ENCODE measurements at regions not wholly inside any gene's neighbourhood (a gene's known extent, or its start where the extent isn't known, plus 50 kb on each side); places are given as distances from the start of the nearest gene placed in this dataset.

DNA sequence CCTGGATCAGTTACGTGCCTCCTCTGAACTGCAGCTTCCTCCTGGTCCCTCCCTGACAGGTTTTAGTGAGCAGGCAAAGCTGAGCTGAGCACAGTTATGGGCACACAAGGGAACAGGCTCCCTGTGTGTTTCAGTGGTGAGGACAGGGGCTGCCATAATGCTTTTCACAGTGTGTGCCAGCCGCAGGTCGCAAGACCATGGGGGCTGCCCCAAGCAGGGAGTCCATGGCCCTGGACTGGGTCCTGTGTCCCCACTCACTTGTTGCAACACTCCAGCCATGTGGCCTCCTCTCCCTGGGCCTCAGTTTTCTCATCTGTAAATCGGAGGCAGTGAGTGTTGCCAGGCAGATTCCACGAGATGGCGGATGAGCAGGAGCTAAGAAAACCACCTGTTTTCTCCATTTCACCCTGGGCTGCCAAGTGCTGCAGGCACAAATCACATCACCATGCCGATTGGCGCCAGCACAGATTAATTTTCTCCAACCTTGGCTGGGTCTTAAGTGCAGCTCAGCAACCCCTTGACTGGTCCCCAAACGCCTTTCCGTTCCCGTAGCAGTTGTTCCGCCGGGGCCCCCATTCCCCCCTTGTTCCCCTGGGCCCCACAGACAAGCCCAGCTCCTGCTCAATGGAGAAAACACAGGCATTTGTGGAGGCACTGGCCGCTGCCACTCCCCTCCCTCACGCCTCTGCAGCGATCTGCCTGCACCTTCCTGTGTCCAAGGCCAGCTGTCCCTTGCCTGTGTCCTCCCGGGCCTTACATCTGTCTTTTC is 57.1 kb upstream of the NNAT start:
- H3K36me3 ChIP-seq = no peaks in the 10 kb centered on the region
- no peaks in the 10 kb centered on the region for H3K4me1 ChIP-seq
- TF ChIP-seq, protein P1, sequence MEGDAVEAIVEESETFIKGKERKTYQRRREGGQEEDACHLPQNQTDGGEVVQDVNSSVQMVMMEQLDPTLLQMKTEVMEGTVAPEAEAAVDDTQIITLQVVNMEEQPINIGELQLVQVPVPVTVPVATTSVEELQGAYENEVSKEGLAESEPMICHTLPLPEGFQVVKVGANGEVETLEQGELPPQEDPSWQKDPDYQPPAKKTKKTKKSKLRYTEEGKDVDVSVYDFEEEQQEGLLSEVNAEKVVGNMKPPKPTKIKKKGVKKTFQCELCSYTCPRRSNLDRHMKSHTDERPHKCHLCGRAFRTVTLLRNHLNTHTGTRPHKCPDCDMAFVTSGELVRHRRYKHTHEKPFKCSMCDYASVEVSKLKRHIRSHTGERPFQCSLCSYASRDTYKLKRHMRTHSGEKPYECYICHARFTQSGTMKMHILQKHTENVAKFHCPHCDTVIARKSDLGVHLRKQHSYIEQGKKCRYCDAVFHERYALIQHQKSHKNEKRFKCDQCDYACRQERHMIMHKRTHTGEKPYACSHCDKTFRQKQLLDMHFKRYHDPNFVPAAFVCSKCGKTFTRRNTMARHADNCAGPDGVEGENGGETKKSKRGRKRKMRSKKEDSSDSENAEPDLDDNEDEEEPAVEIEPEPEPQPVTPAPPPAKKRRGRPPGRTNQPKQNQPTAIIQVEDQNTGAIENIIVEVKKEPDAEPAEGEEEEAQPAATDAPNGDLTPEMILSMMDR (IDR thresholded peaks at IDR 0.05 in 4 of 5, conservative IDR thresholded peaks at IDR 0.05 in 1 of 5) = no peak
- no peak for TF ChIP-seq POLR2A (IDR thresholded peaks at IDR 0.05)
- DNase-seq (no peak), ATAC-seq (no peak)
- H3K9me3 ChIP-seq = no peaks in the 10 kb centered on the region
- H3K27me3 ChIP-seq = no peaks in the 10 kb centered on the region
- H3K27ac ChIP-seq = no peak overlapping the region
- intact Hi-C loops (cut with DNase I; ENCODE audit: low total_unique reads) = no loop called here
- no peak overlapping the region for H3K4me3 ChIP-seq
- in situ Hi-C loops (cut with MboI; ENCODE audit: low sequenced_read_pairs in 4 of 4) = no loop called here

DNA sequence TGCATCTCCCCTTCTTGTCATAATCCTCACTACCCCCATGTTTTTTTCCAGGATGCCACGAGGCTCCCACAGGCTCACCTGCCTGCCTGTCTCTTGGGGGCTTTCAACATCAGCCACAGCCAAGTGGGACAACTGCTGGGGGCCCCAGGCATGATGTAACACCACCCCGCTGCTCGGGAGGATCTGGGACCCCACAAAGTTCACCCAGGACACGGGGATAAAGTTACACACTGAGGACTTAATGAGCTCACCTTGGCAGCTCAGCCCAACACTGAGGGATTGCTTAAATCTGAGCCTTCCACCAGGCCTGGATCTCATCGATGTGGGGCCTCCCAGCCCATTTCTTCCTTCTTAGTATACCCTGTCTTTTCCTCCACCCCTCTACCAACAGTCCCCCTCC is 56.4 kb upstream of the NNAT start:
- no peak overlapping the region for H3K4me3 ChIP-seq
- DNase-seq (no peak), ATAC-seq (no peak)
- H3K27ac ChIP-seq = no peak overlapping the region
- in situ Hi-C loops (cut with MboI; ENCODE audit: low sequenced_read_pairs in 4 of 4) = no loop called here
- H3K9me3 ChIP-seq = no peaks in the 10 kb centered on the region
- TF ChIP-seq, protein P1 (IDR thresholded peaks at IDR 0.05 in 4 of 5, conservative IDR thresholded peaks at IDR 0.05 in 1 of 5) = no peak
- TF ChIP-seq POLR2A (IDR thresholded peaks at IDR 0.05) = no peak
- H3K27me3 ChIP-seq = no peaks in the 10 kb centered on the region
- no peaks in the 10 kb centered on the region for H3K36me3 ChIP-seq
- intact Hi-C loops (cut with DNase I; ENCODE audit: low total_unique reads) = no loop called here
- no peaks in the 10 kb centered on the region for H3K4me1 ChIP-seq

Measured in gastrocnemius medialis (tissue), 4 donors.